Adrenal gland (tissue), 5 donors: ENCODE measurements at regions not wholly inside any gene's neighbourhood (a gene's known extent, or its start where the extent isn't known, plus 50 kb on each side); places are given as distances from the start of the nearest gene placed in this dataset.

Experiments used
- POLR2A ChIP-seq, 2 donors: fragments of 450-650 bp; IDR thresholded peaks; one replicate each; pipeline ENCODE4 v1.6.1; 2017; ENCODE audit warnings: antibody characterized with exemption in 2 of 2, mild to moderate bottlenecking in 2 of 2, moderate library complexity in 1 of 2
- TF ChIP-seq, protein P1 (sequence below), 6 experiments: fragments of 450-650 bp in 4 of 6; fragments of 200-600 bp in 2 of 6; sonication (generic) in 1 of 6; IDR thresholded peaks; 1 replicate in 5 of 6; 2 replicates in 1 of 6; pipeline versions ENCODE4 v1.5.1 to v1.8.0; 2016 to 2021; ENCODE audit warnings: antibody characterized with exemption in 6 of 6, mild to moderate bottlenecking in 2 of 6, moderate library complexity in 1 of 6
- donor health status: DM: no; HTN: no; CAD: no.

DNA sequence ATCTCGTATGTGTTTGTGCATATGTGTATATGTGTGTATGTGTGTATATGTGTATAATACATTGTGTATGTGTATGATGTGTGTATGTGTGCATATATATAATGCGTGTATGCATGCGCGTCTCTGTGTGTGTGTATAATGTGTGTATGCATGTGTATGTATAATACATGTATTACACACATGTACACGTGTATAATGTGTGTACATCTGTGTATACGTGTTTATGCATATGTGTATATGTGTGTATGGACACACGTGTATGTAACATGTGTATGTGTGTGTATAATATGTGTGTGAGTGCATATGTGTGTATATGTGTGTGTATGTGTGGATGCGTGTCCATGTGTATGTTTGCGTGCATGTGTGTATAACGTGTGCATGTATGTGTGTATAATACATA lies 433.7 kb upstream of the RBFOX1 start:
- TF ChIP-seq, protein P1, sequence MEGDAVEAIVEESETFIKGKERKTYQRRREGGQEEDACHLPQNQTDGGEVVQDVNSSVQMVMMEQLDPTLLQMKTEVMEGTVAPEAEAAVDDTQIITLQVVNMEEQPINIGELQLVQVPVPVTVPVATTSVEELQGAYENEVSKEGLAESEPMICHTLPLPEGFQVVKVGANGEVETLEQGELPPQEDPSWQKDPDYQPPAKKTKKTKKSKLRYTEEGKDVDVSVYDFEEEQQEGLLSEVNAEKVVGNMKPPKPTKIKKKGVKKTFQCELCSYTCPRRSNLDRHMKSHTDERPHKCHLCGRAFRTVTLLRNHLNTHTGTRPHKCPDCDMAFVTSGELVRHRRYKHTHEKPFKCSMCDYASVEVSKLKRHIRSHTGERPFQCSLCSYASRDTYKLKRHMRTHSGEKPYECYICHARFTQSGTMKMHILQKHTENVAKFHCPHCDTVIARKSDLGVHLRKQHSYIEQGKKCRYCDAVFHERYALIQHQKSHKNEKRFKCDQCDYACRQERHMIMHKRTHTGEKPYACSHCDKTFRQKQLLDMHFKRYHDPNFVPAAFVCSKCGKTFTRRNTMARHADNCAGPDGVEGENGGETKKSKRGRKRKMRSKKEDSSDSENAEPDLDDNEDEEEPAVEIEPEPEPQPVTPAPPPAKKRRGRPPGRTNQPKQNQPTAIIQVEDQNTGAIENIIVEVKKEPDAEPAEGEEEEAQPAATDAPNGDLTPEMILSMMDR (IDR thresholded peaks at IDR 0.05), result no peak
- no peak for TF ChIP-seq POLR2A (IDR thresholded peaks at IDR 0.05)
